ENCODE measurements at regions not wholly inside any gene's neighbourhood (a gene's known extent, or its start where the extent isn't known, plus 50 kb on each side); places are given as distances from the start of the nearest gene placed in this dataset.

GRCh38 chr3:117483839-117484238, 774.3 kb downstream of the TUSC7 start:
- TF ChIP-seq POLR2AphosphoS5 (IDR thresholded peaks at IDR 0.05) (no peak), POLR2A (IDR thresholded peaks at IDR 0.05) (no peak)
